Retina (tissue), 1 donor: ENCODE measurements at regions not wholly inside any gene's neighbourhood (a gene's known extent, or its start where the extent isn't known, plus 50 kb on each side); places are given as distances from the start of the nearest gene placed in this dataset.
"Not testable (repeated sequence)": the region's sequence is repeated elsewhere in the genome, so short reads cannot be mapped to it uniquely, and the experiment has no call there.

Source experiments
- DNase-seq: peaks from one replicate; pipeline ENCODE4 v3.0.0-alpha.2; 2016

- no peak for DNase-seq
Measured at GRCh38 chr4:181004056-181004455, 1239.1 kb upstream of the TENM3 start.

GRCh38 chr4:181006499-181007260 is 1236.5 kb upstream of the TENM3 start:
- peak; percentile 24 for DNase-seq

DNA sequence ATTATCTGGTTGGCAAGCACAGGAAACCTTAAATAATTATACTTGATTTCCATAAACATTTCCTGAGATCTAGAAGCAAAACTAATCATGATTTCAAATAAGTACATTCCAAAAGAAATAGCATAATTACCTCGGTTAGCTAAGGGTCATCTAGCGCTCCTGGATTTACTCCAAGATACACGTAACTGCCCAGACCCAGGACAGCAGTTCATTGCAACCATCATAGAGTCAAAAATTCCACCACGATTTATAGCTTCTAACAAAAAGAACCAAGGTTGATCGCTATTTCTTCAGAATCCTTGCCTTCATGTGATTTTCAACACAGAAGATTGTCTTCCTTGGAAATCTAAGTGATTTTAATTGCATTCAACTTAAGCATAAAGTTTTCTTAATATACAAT is 1235.5 kb upstream of the TENM3 start:
- DNase-seq = no peak

- DNase-seq = no peak
Measured at GRCh38 chr4:181008164-181008563, 1235.0 kb upstream of the TENM3 start.

- DNase-seq = no peak
Measured at GRCh38 chr4:181013162-181013561, 1230.0 kb upstream of the TENM3 start.

- no peak for DNase-seq
Measured at GRCh38 chr4:181017038-181017437, 1226.2 kb upstream of the TENM3 start.

GRCh38 chr4:181018472-181018871 is 1224.7 kb upstream of the TENM3 start:
- DNase-seq = no peak

- no peak for DNase-seq
Measured at GRCh38 chr4:181018913-181019312, 1224.3 kb upstream of the TENM3 start.

DNA sequence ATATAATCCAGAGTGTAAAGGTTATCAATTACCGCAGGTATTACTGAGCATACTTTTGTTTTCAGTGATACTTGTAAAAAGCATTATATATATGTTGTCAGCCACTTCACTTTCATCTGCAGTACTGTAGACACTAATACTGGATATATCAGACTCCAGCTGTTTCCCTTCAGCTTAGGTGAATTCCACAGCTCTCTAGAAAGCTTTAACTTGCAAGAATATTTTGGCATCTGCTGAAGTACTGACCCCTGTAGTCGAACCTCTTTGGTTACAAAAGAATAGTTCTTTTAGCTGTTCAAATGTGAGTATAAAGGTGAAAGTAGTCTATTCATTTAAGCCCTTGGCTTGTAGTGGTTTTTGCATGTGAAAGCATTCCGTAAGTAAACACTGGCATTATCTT is 1222.7 kb upstream of the TENM3 start:
- no peak for DNase-seq

DNA sequence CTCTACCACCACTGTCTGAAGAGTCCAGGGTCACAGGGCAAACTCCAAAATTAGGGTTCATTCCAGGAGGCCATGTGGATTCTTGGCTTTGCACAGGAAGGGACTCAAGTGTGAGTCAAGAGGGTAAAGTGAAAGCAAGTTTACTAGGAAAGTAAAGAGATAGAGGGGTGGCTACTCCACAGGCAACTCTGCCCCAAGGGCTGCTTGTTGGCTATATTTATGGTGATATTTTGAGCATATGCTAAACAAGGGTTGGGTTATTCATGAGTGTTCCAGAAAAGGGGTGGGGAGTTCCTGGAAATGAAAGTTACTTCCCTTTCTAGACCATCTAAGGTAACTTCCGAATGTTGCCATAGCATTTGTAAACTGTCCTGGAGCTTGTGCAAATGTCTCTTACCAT is 1222.0 kb upstream of the TENM3 start:
- no peak for DNase-seq

DNA sequence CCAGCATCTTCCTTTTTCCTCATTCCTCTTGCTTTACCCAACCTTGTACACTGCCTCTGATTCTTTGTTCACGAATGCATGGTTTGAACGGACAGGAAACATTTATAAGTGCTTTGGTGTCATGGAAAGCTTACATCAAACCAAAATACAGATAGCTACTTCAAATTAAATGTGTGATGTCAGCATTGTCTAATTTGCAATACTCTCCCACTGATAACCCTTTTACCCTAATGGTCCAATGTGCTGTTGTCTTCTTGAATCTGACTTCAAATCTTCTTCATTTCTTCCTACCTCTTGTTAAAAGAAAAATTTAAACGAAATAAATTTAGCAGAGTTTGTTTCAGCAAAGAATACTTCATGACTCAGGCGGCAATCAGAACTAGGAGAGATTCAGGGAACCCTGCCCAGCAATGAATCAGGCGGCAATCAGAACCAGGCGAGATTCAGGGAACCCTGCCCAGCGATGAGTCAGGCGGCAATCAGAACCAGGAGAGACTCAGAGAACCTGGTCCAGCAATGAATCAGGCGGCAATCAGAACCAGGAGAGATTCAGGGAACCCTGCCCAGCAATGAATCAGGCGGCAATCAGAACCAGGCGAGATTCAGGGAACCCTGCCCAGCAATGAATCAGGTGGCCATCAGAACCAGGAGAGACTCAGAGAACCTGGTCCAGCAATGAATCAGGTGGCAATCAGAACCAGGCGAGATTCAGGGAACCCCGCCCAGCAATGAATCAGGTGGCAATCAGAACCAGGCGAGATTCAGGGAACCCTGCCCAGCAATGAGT is 1212.9 kb upstream of the TENM3 start:
- not testable (repeated sequence) for DNase-seq

DNA sequence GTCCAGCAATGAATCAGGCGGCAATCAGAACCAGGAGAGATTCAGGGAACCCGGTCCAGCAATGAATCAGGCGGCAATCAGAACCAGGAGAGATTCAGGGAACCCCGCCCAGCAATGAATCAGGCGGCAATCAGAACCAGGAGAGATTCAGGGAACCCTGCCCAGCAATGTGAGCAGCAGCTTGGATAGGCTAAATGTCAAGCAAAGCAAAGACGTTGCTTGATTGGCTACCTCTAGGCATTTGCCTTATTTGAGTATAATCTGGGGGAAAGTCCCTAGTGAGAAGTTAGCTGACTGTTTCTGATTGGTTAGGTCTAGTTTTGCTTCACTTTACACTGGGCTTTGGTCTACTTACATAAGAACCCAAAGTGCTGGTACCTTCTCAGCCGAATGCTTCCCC is 1212.2 kb upstream of the TENM3 start:
- no peak for DNase-seq

GRCh38 chr4:181043486-181043885 is 1199.7 kb upstream of the TENM3 start:
- DNase-seq = no peak

DNA sequence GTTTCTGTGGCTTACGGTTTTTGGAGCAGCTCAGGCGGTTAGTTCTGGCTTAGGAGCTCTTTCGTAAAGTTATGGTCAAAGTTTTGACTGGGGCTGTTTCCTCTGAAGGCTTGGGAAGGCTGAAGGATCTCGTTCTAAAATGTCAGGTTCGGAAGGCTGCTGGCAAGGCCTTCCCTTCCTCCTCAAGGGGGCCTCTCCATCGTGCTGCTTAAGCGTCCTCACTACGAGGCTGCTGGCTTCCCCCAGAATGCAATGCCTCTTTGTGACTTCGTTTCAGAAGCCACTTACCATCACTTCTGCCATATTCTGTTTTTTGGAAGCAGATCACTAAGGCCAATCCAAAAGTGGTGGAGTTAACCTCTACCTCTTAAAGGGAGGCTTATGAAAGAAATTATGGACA is 1196.4 kb upstream of the TENM3 start:
- no peak for DNase-seq

DNA sequence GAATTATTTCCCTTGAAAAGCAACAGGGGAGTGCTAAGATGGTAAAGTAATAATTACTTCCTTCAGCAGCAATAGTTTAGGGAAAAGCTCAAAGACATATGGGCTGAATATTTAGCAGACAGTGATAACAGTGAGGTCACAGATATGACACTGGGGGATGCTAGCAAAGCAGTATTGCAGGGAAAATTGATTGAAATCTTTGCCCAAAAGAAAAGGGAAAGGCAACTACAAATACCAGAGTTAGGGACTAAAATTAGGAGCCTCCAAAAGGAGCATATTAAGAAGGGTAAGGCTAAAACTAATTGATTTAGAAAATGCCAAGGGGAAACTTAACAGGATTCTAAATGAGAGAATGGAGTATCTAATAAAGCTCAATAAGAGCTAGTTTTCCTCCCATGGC is 1191.3 kb upstream of the TENM3 start:
- no peak for DNase-seq

DNA sequence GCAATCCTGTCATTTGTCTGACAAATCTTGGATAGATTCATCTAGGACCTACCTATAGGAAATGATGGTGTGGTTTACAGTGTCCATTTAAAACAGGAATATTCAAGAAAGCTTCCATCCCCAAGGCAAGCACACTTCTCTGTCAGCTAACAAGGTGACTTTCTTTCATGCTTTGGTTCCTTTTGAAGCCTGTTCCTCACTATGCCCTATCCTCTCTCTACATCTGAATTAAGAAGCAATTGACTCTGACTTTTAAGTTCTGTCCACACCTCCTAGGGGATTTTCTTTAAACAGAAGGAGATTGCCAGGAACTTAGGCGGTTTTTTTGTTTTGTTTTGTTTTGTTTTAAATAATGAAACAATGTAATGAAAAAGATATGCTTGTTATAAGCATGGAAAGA is 1181.4 kb upstream of the TENM3 start:
- no peak for DNase-seq

GRCh38 chr4:181063212-181063611 is 1180.0 kb upstream of the TENM3 start:
- no peak for DNase-seq

DNA sequence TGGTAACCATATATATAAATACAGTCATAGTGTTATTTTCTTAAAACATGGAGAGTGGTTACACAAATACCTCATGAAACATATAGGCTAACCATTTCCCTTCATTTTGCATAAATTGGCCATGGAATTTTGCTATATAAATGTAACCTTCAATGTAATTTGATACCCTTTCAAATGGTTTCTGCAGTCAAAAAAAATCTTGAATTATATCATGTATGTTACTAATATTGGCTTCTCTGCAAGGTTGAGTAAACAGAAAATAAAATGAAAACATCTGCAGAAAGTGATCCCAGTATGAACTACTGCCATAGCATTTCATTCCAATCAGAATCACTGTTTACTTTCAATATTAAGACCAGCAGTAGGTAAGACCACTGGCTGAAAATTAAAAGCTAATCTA is 1165.9 kb upstream of the TENM3 start:
- DNase-seq = no peak

DNA sequence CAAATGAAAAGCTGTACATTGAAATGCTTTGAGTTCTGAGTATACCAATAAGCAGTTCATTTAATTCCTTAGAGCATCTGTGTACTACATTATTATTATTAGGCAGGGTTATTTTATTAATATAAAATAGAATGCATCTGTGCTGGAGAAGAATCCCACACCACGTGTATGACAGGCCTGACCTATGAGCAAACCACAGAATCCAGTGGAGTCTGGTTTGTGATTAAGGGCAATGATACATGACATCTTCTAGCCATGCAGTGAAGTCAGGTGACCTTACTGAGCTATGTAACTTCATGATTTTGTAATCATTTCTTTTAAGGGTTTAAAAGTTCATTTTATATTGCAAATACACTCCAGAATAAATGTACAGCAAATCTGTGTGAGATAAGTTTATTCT is 1165.0 kb upstream of the TENM3 start:
- no peak for DNase-seq

- no peak for DNase-seq
Measured at GRCh38 chr4:181083757-181084361, 1159.3 kb upstream of the TENM3 start.

DNA sequence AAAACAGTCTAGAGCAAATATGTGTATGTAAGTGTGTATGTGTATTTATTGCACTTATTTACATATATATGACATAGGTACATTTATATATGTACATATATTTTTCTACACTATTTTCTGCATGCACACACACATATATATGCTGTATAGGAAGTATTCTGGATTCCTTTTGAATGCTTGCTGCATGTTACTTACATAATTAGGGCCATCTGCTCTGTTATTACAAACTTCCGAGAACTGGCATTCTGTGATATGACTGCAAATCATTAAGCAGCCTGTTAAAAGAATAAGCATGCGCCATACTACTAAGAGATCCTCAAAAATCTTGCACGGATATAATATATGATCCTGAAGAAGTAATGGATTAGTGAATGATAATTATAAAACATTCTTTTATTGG is 1157.6 kb upstream of the TENM3 start:
- DNase-seq = no peak

DNA sequence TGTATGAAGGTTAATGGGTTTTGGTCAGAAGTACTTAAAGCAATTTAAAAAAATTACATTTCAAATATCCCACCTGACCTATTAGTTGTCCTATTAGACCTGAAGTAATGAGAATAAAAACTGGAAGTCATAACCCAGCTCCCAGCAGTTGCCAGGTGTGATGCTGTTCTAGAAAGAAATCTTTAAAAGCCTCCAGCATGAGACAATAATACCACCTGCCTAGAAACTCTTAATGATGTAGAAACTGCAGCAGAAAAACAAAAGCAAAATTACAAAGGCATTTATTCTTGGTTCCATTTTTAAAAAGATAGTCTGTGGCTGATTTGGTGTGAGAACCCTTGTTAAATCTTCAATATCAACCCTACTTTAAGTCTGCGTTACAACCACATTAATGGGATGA is 1137.7 kb upstream of the TENM3 start:
- no peak for DNase-seq

- no peak for DNase-seq
Measured at GRCh38 chr4:181106398-181106797, 1136.8 kb upstream of the TENM3 start.

- DNase-seq = no peak
Measured at GRCh38 chr4:181108237-181108636, 1135.0 kb upstream of the TENM3 start.
